Testis (tissue), 2 donors: ENCODE measurements at regions not wholly inside any gene's neighbourhood (a gene's known extent, or its start where the extent isn't known, plus 50 kb on each side); places are given as distances from the start of the nearest gene placed in this dataset.

ENCODE experiments used
- DNase-seq: peaks from one replicate; pipeline ENCODE4 v3.0.0-alpha.2; 2019
- H3K27ac ChIP-seq, 2 donors: fragments of 200-600 bp; sonication (generic); one replicate each; pipeline ENCODE4 v1.5.1; 2019
- H3K27me3 ChIP-seq: fragments of 200-600 bp; sonication (generic); one replicate; pipeline ENCODE4 v1.5.1; 2019
- H3K36me3 ChIP-seq: fragments of 200-600 bp; sonication (generic); one replicate; pipeline ENCODE4 v1.5.1; 2017; ENCODE audit warnings: low read depth; ENCODE audit errors: missing control alignments
- H3K4me1 ChIP-seq: fragments of 200-600 bp; sonication (generic); one replicate; pipeline ENCODE4 v1.5.1; 2019
- H3K4me3 ChIP-seq, 2 donors: fragments of 200-600 bp; sonication (generic); one replicate each; pipeline ENCODE4 v1.5.1; 2017 to 2019
- H3K9me3 ChIP-seq: fragments of 200-600 bp; sonication (generic); one replicate; pipeline ENCODE4 v1.5.1; 2017
- POLR2A ChIP-seq: fragments of 450-650 bp; IDR thresholded peaks from one replicate; pipeline ENCODE4 v1.6.1; 2017; ENCODE audit warnings: antibody characterized with exemption, mild to moderate bottlenecking, moderate library complexity
- WGBS, 2 donors: methylation state at CpG; one replicate each; pipeline ENCODE4 v1.1.5; 2018; 5-methylcytosine and 5-hydroxymethylcytosine counted together
- intact Hi-C: fragments of 100-400 bp; cut with DNase I; formaldehyde crosslinking; loops from one replicate; pipeline ENCODE4 v1.15.1; 2023; ENCODE audit warnings: low total_unique reads
- TF ChIP-seq, protein P1 (sequence below), 3 experiments: fragments of 450-650 bp in 2 of 3; fragments of 200-600 bp in 1 of 3; sonication (generic) in 1 of 3; IDR thresholded peaks; one replicate each; pipeline ENCODE4 v1.5.1; 2016 to 2019; ENCODE audit warnings: antibody characterized with exemption in 3 of 3, mild to moderate bottlenecking in 2 of 3, moderate library complexity in 1 of 3

DNA sequence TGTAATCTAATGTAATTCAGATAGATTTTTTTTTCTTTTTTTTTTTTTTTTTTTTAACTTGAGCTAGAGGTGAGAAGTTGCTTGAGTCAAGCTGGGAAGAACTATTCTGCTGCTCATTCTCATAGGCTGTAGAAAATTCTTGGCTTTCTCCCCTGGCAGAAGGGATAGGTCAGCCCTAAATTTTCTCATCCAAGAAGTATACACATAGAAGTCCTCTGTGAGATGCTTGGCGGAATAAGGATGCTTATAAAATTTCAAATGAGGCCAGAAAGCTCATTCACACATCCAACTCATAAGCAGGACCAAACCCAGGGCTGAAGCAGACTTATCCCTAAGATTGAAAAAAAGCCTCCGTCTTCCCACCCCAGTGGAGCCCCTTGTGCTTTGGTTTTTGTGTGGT lies 572.5 kb downstream of the SQOR start:
- H3K36me3 ChIP-seq, result no peaks in the 10 kb centered on the region
- no peaks in the 10 kb centered on the region for H3K9me3 ChIP-seq
- 83 to 97% methylated on average over 2 of the region's 2 CpGs for WGBS, 2 donors
- H3K4me1 ChIP-seq, result no peaks in the 10 kb centered on the region
- H3K4me3 ChIP-seq, result no peak overlapping the region
- H3K27ac ChIP-seq, result no peak overlapping the region
- intact Hi-C loops, result no loop called here
- no peak for DNase-seq
- TF ChIP-seq, protein P1, sequence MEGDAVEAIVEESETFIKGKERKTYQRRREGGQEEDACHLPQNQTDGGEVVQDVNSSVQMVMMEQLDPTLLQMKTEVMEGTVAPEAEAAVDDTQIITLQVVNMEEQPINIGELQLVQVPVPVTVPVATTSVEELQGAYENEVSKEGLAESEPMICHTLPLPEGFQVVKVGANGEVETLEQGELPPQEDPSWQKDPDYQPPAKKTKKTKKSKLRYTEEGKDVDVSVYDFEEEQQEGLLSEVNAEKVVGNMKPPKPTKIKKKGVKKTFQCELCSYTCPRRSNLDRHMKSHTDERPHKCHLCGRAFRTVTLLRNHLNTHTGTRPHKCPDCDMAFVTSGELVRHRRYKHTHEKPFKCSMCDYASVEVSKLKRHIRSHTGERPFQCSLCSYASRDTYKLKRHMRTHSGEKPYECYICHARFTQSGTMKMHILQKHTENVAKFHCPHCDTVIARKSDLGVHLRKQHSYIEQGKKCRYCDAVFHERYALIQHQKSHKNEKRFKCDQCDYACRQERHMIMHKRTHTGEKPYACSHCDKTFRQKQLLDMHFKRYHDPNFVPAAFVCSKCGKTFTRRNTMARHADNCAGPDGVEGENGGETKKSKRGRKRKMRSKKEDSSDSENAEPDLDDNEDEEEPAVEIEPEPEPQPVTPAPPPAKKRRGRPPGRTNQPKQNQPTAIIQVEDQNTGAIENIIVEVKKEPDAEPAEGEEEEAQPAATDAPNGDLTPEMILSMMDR (IDR thresholded peaks at IDR 0.05), result no peak
- no peak for TF ChIP-seq POLR2A
- no peaks in the 10 kb centered on the region for H3K27me3 ChIP-seq

DNA sequence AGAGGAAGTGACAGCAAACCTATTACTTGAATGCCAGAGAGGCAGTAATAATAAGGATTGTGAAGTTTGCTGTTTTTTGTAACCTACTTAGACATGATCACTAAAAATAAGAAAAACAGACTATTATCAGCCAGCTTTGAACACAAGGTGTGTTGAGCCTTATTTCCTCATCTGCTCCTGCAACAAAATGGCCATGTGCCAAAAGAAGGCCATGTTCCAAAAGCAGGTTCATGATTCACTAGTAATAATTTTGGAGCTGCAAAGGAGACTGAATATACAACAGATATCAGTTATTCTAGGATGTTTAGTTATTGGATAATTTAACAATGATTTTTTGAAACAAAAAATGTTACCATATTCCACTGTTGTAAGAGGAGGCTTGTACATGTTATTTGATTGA lies 578.7 kb downstream of the SQOR start:
- H3K4me3 ChIP-seq, result no peak overlapping the region
- no peaks in the 10 kb centered on the region for H3K9me3 ChIP-seq
- H3K27ac ChIP-seq, result no peak overlapping the region
- H3K27me3 ChIP-seq, result no peaks in the 10 kb centered on the region
- intact Hi-C loops, result no loop called here
- H3K4me1 ChIP-seq, result no peaks in the 10 kb centered on the region
- H3K36me3 ChIP-seq, result no peaks in the 10 kb centered on the region
- no peak for DNase-seq
- no peak for TF ChIP-seq POLR2A
- TF ChIP-seq, protein P1 (IDR thresholded peaks at IDR 0.05), result no peak

DNA sequence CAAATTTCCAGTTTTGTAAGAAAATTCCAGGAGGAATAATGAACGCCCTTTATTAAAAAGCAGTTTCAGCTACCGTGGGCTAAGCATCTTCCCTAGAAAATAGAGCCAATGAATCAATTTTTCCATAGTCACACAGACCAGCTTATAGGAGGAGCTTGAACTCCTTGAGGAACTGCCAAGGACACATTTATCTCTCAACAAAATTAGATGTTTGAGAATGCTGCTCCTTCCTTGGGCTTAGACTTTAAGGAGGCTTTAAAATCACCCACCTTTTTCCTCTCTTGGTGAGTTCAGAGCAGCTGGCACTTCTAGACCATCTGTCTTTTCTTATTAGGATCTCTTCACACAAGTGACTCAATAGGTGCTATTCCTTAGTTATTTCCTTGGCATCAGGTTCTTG lies 588.0 kb downstream of the SQOR start:
- intact Hi-C loops, result no loop called here
- no peak for TF ChIP-seq POLR2A
- TF ChIP-seq, protein P1 (IDR thresholded peaks at IDR 0.05), result no peak
- WGBS, 2 donors, result 57 to 69% methylated on average over 2 of the region's 2 CpGs

DNA sequence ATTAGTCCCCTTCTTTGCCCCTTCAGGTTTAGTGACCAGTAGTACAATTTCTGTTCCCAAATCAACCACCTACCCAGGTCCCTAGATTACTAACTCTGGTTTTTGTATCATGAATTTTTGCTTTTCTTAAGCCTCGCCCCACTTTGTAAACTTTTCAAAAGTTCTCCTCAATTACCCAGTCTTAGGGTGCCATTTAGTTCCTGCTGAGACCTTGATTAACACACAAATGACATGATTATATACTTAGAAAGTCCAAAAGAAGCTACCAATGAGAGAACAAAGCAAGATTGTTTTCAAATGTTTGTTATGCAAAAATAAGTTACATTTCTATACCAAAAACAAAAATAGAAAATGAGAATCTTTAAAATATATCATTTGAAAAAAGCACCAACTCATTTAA lies 594.4 kb downstream of the SQOR start:
- H3K36me3 ChIP-seq, result no peaks in the 10 kb centered on the region
- WGBS, 2 donors, result 50 to 92% methylated on average over 1 of the region's 1 CpG
- H3K9me3 ChIP-seq, result no peaks in the 10 kb centered on the region
- no peak for DNase-seq
- intact Hi-C loops, result no loop called here
- TF ChIP-seq, protein P1 (IDR thresholded peaks at IDR 0.05), result no peak
- TF ChIP-seq POLR2A, result no peak
- H3K27me3 ChIP-seq, result no peaks in the 10 kb centered on the region
- H3K27ac ChIP-seq, result no peak overlapping the region
- no peak overlapping the region for H3K4me3 ChIP-seq
- no peaks in the 10 kb centered on the region for H3K4me1 ChIP-seq

More for the DNA sequence above, 588.0 kb downstream of the SQOR start:
- Histone ChIP-seq H3K9me3 (no peaks in the 10 kb centered on the region), H3K27me3 (no peaks in the 10 kb centered on the region), H3K4me3 (no peak overlapping the region), H3K4me1 (no peaks in the 10 kb centered on the region), H3K27ac (no peak overlapping the region), H3K36me3 (no peaks in the 10 kb centered on the region)
- DNase-seq, result no peak

DNA sequence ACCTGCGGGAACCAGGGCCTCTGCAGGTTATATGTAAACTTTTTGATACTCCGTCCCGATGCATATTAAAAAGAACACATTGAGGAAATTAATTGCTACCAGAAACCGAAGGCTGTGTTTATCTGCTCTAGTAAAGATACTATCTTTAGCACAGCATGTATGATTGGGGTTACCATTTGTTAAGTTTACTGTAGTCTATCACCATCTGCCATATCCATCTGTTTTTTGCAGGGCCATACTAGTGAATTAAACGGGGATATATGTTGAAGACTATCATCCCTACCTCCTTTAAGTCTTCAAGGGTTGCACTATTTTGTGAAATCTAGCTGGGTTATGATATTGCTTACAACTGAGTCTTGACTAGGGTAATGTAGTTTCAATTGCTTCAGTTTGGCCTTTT lies 597.0 kb downstream of the SQOR start:
- H3K9me3 ChIP-seq, result no peaks in the 10 kb centered on the region
- H3K36me3 ChIP-seq, result no peaks in the 10 kb centered on the region
- intact Hi-C loops, result no loop called here
- no peak for TF ChIP-seq POLR2A
- TF ChIP-seq, protein P1 (IDR thresholded peaks at IDR 0.05), result no peak
- no peaks in the 10 kb centered on the region for H3K4me1 ChIP-seq
- H3K27ac ChIP-seq, result no peak overlapping the region
- H3K27me3 ChIP-seq, result no peaks in the 10 kb centered on the region
- 86 to 96% methylated on average over 5 of the region's 5 CpGs for WGBS, 2 donors
- DNase-seq, result no peak
- no peak overlapping the region for H3K4me3 ChIP-seq
